GM12892 (cell line): ENCODE measurements at regions not wholly inside any gene's neighbourhood (a gene's known extent, or its start where the extent isn't known, plus 50 kb on each side); places are given as distances from the start of the nearest gene placed in this dataset.

Experiments used
- POLR2A ChIP-seq: IDR thresholded peaks from 2 replicates; pipeline ENCODE4 v1.6.1; 2011; ENCODE audit warnings: low read depth, low read length, control low read depth
- POLR2AphosphoS5 ChIP-seq: IDR thresholded peaks from 2 replicates; pipeline ENCODE4 v1.6.1; 2011; ENCODE audit warnings: low read depth, low read length, control low read depth

DNA sequence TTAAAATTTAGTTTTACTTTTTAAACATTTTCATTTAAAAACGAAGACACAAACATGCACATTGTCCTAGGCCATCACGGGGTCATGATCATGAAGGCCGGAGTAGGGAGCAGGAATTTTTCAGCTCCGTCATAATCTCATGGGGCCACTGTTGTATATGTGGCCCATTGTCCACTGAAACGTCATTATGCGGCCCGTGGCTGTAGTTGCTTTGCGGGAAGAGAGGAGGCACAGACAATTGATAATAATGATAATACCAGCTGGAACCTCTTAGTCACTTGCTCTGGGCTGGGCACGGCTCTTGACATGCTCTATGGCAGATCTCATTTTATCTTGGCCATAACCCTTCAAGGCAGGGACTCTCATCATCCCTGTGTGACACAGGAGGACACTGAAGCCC is 56.5 kb upstream of the FNDC1 start:
- TF ChIP-seq POLR2AphosphoS5 (no peak), POLR2A (no peak)
